ENCODE measurements at regions not wholly inside any gene's neighbourhood (a gene's known extent, or its start where the extent isn't known, plus 50 kb on each side); places are given as distances from the start of the nearest gene placed in this dataset.
"Not testable (repeated sequence)": the region's sequence is repeated elsewhere in the genome, so short reads cannot be mapped to it uniquely, and the experiment has no call there.

GRCh38 chr11:55028837-55029236, 233.1 kb upstream of the TRIM48 start:
- TF ChIP-seq, protein P1, sequence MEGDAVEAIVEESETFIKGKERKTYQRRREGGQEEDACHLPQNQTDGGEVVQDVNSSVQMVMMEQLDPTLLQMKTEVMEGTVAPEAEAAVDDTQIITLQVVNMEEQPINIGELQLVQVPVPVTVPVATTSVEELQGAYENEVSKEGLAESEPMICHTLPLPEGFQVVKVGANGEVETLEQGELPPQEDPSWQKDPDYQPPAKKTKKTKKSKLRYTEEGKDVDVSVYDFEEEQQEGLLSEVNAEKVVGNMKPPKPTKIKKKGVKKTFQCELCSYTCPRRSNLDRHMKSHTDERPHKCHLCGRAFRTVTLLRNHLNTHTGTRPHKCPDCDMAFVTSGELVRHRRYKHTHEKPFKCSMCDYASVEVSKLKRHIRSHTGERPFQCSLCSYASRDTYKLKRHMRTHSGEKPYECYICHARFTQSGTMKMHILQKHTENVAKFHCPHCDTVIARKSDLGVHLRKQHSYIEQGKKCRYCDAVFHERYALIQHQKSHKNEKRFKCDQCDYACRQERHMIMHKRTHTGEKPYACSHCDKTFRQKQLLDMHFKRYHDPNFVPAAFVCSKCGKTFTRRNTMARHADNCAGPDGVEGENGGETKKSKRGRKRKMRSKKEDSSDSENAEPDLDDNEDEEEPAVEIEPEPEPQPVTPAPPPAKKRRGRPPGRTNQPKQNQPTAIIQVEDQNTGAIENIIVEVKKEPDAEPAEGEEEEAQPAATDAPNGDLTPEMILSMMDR (IDR thresholded peaks at IDR 0.05): not testable (repeated sequence)
- TF ChIP-seq POLR2A, POLR2AphosphoS5 (IDR thresholded peaks at IDR 0.05): not testable (repeated sequence)
